Right kidney (tissue), 1 donor: ENCODE measurements at regions not wholly inside any gene's neighbourhood (a gene's known extent, or its start where the extent isn't known, plus 50 kb on each side); places are given as distances from the start of the nearest gene placed in this dataset.
A peak's percentile ranks its signal among the peaks of the same experiment; 100 is the strongest.

Experiments
- DNase-seq: peaks from one replicate; pipeline ENCODE4 v3.0.0-alpha.2; 2016

GRCh38 chr12:125372085-125372484 is 306.9 kb downstream of the AACS start:
- DNase-seq: no peak

GRCh38 chr12:125373375-125373774 is 308.1 kb downstream of the AACS start:
- DNase-seq: no peak

- DNase-seq: no peak
These were observed 311.2 kb downstream of the AACS start for GRCh38 chr12:125376422-125376821.

- no peak for DNase-seq
These were observed 311.9 kb downstream of the AACS start for GRCh38 chr12:125377093-125377492.

GRCh38 chr12:125381373-125381772 is 316.1 kb downstream of the AACS start:
- DNase-seq: no peak

GRCh38 chr12:125382926-125383325 is 317.7 kb downstream of the AACS start:
- DNase-seq: no peak

- DNase-seq: no peak
These were observed 321.4 kb downstream of the AACS start for GRCh38 chr12:125386652-125387051.

GRCh38 chr12:125387206-125387605 is 322.0 kb downstream of the AACS start:
- no peak for DNase-seq

GRCh38 chr12:125389061-125389697 is 323.9 kb downstream of the AACS start:
- no peak for DNase-seq

- no peak for DNase-seq
These were observed 328.3 kb downstream of the AACS start for GRCh38 chr12:125393569-125393968.

GRCh38 chr12:125395583-125396215 is 330.5 kb downstream of the AACS start:
- DNase-seq: no peak

- DNase-seq: no peak
These were observed 334.3 kb downstream of the AACS start for GRCh38 chr12:125399489-125399888.

GRCh38 chr12:125402874-125403789 is 337.9 kb downstream of the AACS start:
- DNase-seq: peak; percentile 6

GRCh38 chr12:125403843-125404242 is 338.6 kb downstream of the AACS start:
- no peak for DNase-seq

- no peak for DNase-seq
These were observed 340.9 kb downstream of the AACS start for GRCh38 chr12:125406131-125406530.

GRCh38 chr12:125408718-125409117 is 343.5 kb downstream of the AACS start:
- DNase-seq: no peak

- DNase-seq: no peak
These were observed 347.3 kb downstream of the AACS start for GRCh38 chr12:125412506-125412905.

GRCh38 chr12:125417446-125417845 is 352.2 kb downstream of the AACS start:
- no peak for DNase-seq

- no peak for DNase-seq
These were observed 353.8 kb downstream of the AACS start for GRCh38 chr12:125418902-125419564.

GRCh38 chr12:125424909-125425308 is 359.7 kb downstream of the AACS start:
- no peak for DNase-seq

GRCh38 chr12:125431516-125431915 is 366.3 kb downstream of the AACS start:
- no peak for DNase-seq

- no peak for DNase-seq
These were observed 368.9 kb downstream of the AACS start for GRCh38 chr12:125434131-125434530.
